ENCODE measurements at regions not wholly inside any gene's neighbourhood (a gene's known extent, or its start where the extent isn't known, plus 50 kb on each side); places are given as distances from the start of the nearest gene placed in this dataset.

GRCh38 chr13:82766732-82767321 lies 1115.4 kb downstream of the SLITRK1 start:
- Histone ChIP-seq H3K4me1 (no peaks in the 10 kb centered on the region), H3K27me3 (no peaks in the 10 kb centered on the region), H3K27ac (no peak overlapping the region), H3K4me3 (no peak overlapping the region), H3K9me3 (no peaks in the 10 kb centered on the region), H3K36me3 (no peaks in the 10 kb centered on the region)
- WGBS, 2 donors (ENCODE audit: low coverage in 1 of 2) = 51 to 58% methylated on average over 3 to 4 of the region's 4 CpGs
- ATAC-seq = no peak
- TF ChIP-seq POLR2A (IDR thresholded peaks at IDR 0.05) (no peak), POLR2AphosphoS5 (IDR thresholded peaks at IDR 0.05) (no peak), CTCF (IDR thresholded peaks at IDR 0.05) (no peak), EP300 (IDR thresholded peaks at IDR 0.05) (no peak)

- 100% methylated on average over 1 of the region's 1 CpG; no CpG with 5 or more reads in 1 of the 2 donors for WGBS, 2 donors (ENCODE audit: low coverage in 1 of 2)
- Histone ChIP-seq H3K4me3 (no peak overlapping the region), H3K27me3 (no peaks in the 10 kb centered on the region), H3K36me3 (no peaks in the 10 kb centered on the region), H3K27ac (no peak overlapping the region), H3K9me3 (no peaks in the 10 kb centered on the region), H3K4me1 (no peaks in the 10 kb centered on the region)
- TF ChIP-seq POLR2AphosphoS5 (IDR thresholded peaks at IDR 0.05) = no peak
- TF ChIP-seq EP300 (IDR thresholded peaks at IDR 0.05) = no peak
- no peak for TF ChIP-seq CTCF (IDR thresholded peaks at IDR 0.05)
- TF ChIP-seq POLR2A (IDR thresholded peaks at IDR 0.05) = no peak
- ATAC-seq = no peak
Observed at GRCh38 chr13:82758044-82758443, 1124.2 kb downstream of the SLITRK1 start.

GRCh38 chr13:82751206-82751605 lies 1131.1 kb downstream of the SLITRK1 start:
- no peaks in the 10 kb centered on the region for H3K27me3 ChIP-seq
- H3K36me3 ChIP-seq = no peaks in the 10 kb centered on the region
- ATAC-seq = no peak
- TF ChIP-seq CTCF (IDR thresholded peaks at IDR 0.05) (no peak), POLR2AphosphoS5 (IDR thresholded peaks at IDR 0.05) (no peak), EP300 (IDR thresholded peaks at IDR 0.05) (no peak), POLR2A (IDR thresholded peaks at IDR 0.05) (no peak)
- peaks cover 0 to 6% (median 0%) of the 10 kb centered on the region in 3 donors for H3K4me1 ChIP-seq
- H3K9me3 ChIP-seq = no peaks in the 10 kb centered on the region
- no peak overlapping the region for H3K27ac ChIP-seq
- no peak overlapping the region for H3K4me3 ChIP-seq

GRCh38 chr13:82749551-82749950 lies 1132.7 kb downstream of the SLITRK1 start:
- no peak for ATAC-seq
- no peak for TF ChIP-seq POLR2A (IDR thresholded peaks at IDR 0.05)
- TF ChIP-seq CTCF (IDR thresholded peaks at IDR 0.05) = no peak
- no peak for TF ChIP-seq POLR2AphosphoS5 (IDR thresholded peaks at IDR 0.05)
- no peak for TF ChIP-seq EP300 (IDR thresholded peaks at IDR 0.05)
- no peak overlapping the region for H3K27ac ChIP-seq
- H3K4me3 ChIP-seq = no peak overlapping the region
- WGBS, 2 donors (ENCODE audit: low coverage in 1 of 2) = 60 to 86% methylated on average over 3 of the region's 3 CpGs
- H3K27me3 ChIP-seq = no peaks in the 10 kb centered on the region
- H3K4me1 ChIP-seq = peaks cover 0 to 6% (median 0%) of the 10 kb centered on the region in 3 donors
- no peaks in the 10 kb centered on the region for H3K36me3 ChIP-seq
- H3K9me3 ChIP-seq = no peaks in the 10 kb centered on the region

- ATAC-seq = no peak
- Histone ChIP-seq H3K4me3 (no peak overlapping the region), H3K4me1 (peaks cover 0 to 6% (median 0%) of the 10 kb centered on the region in 3 donors), H3K36me3 (no peaks in the 10 kb centered on the region), H3K27me3 (no peaks in the 10 kb centered on the region), H3K9me3 (no peaks in the 10 kb centered on the region), H3K27ac (no peak overlapping the region)
- 12 to 52% methylated on average over 1 of the region's 1 CpG for WGBS, 2 donors (ENCODE audit: low coverage in 1 of 2)
- TF ChIP-seq EP300 (IDR thresholded peaks at IDR 0.05) = no peak
- TF ChIP-seq CTCF (IDR thresholded peaks at IDR 0.05) = no peak
- TF ChIP-seq POLR2AphosphoS5 (IDR thresholded peaks at IDR 0.05) = no peak
- TF ChIP-seq POLR2A (IDR thresholded peaks at IDR 0.05) = no peak
Observed at GRCh38 chr13:82747958-82748357, 1134.3 kb downstream of the SLITRK1 start.

Measured in gastroesophageal sphincter (tissue), 4 donors.